GM19238 (cell line): ENCODE measurements at regions not wholly inside any gene's neighbourhood (a gene's known extent, or its start where the extent isn't known, plus 50 kb on each side); places are given as distances from the start of the nearest gene placed in this dataset.
A peak's percentile ranks its signal among the peaks of the same experiment; 100 is the strongest.
"Not testable (repeated sequence)": the region's sequence is repeated elsewhere in the genome, so short reads cannot be mapped to it uniquely, and the experiment has no call there.

Experiments
- DNase-seq: peaks from one replicate; pipeline ENCODE4 v3.0.0; 2011; ENCODE audit warnings: low spot score; ENCODE audit not compliant: insufficient read length

- no peak for DNase-seq
Observed at GRCh38 chr13:59279028-59279427, 884.7 kb downstream of the DIAPH3 start.

DNA sequence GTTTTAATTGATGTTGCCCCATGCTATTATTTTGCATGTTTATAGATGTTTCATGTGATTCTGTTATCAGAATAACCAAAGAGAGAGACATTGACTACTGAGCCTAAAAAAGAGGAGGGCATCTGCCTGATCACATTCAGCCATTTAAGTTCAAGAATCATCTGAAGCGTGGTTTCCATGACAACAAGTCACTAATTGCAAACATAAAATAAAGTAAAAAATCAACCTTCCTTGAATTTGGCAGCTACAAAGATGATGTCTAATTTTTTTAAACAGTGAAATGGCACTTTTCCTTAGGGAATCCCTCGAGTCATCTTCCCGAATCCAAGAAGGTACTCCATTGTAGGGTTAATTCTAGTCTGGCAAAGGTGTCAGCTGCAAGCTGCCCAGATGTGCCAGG is 884.2 kb downstream of the DIAPH3 start:
- DNase-seq: no peak

DNA sequence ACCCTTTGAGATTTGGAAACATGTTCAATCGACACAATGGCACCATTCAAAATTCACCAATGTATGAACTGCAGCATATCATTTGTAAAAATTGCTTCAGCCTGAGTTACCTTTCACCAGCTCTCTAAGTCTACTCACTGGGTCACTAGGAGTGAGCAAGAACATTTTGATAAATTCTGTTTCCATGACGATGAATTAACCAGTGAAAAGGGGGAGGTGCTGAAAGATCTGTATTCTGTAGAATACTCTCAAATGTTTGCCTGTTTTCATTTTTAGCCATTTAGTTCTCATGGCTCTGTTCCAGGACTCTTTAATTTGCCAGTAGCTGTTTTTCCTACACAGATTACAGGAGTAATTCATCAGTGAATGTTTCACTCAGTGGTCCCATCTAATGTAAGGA is 883.4 kb downstream of the DIAPH3 start:
- DNase-seq: no peak

GRCh38 chr13:59281453-59281852 is 882.3 kb downstream of the DIAPH3 start:
- DNase-seq: no peak

DNA sequence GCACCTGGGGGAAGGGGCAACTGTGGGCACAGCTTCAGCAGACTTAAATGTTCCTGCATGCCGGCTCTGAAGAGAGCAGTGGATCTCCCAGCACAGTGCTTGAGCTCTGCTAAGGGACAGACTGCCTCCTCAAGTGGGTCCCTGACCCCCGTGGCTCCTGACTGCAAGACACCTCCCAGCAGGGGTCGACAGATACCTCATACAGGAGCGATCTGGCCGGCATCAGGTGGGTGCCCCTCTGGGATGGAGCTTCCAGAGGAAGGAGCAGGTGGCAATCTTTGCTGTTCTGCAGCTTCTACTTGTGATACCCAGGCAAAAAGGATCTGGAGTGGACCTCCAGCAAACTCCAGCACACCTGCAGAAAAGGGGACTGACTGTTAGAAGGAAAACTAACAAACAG is 871.5 kb downstream of the DIAPH3 start:
- DNase-seq: not testable (repeated sequence)

GRCh38 chr13:59299584-59299983 is 864.1 kb downstream of the DIAPH3 start:
- DNase-seq: no peak

DNA sequence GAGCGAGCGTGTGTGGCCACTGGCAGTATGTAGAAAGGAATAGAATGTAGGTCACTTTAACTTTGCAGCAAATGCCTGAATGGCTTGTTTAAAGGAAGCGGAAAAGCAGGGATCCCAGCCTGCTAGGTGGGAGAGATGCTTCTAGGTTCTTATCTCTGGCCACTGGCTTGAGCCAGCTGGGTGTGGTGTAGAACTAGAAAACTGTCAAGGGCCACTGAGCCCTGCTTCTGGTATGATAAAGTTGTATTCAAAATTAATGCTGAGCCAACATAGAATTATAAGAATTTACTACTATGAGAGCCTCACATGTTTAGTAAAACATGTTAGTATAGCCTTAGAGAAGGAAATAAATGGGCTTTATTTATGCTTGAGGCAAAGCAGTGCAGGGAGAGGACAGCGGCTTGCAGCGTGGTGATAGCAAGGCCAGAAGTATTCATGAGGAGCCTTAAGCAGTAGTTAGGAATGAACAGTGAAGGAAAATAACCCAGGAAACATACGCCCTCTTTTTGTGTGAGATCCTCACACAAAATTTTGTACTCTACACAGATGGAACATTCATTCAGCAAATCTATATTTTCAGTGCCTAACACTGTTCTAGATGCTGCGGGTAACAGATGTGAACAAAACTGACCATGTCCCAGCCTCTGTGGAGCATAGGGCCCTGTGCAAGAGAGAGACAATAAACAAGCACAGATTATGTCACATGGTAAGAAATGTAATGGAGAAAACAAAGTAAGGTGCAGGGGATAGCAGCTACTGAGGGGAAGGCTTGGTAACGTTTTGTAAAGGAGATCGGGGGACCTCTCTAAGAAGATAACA is 863.2 kb downstream of the DIAPH3 start:
- DNase-seq: no peak

GRCh38 chr13:59301174-59301567 is 862.6 kb downstream of the DIAPH3 start:
- no peak for DNase-seq

DNA sequence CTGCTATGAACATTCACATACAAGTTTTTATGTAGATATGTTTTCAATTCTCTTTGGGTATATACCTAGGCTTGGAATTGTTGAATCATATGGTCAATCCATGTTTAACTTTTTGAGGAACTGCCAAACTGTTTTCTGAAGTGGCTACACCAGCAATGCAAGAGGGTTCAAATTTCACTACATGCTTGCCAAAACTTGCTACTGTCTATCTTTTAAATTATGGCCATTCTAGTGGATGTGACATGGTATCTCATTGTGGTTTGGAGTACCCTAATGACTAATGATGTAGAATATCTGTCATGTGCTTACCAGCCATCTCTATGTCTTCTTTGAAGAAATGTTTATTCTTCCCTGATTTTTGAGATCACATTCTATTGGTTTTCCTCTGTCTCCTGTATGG is 860.3 kb downstream of the DIAPH3 start:
- DNase-seq: no peak

DNA sequence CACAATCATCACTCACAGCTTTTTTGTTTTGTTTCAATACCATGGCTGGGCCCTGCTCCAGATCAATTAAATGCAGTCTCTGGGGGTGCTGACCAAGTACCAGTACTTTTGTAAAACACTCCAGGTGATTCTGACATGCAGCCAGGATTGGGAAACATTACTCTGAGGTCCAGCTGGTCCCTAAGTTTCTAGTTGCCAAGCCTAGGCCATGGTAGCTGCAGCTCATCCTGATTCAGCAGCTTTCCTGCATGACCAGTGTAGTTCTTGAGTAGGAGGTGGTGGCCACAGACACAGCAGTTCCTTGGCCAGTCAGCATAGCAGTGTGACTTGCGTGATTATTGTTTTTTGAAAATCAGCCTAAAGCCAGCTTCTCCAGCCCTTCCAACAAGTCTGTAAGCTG is 859.1 kb downstream of the DIAPH3 start:
- DNase-seq: no peak

- DNase-seq: no peak
Observed at GRCh38 chr13:59305896-59306295, 857.8 kb downstream of the DIAPH3 start.

- no peak for DNase-seq
Observed at GRCh38 chr13:59312776-59313175, 851.0 kb downstream of the DIAPH3 start.

- peak; percentile 2 for DNase-seq
Observed at GRCh38 chr13:59318320-59318930, 845.3 kb downstream of the DIAPH3 start.

- no peak for DNase-seq
Observed at GRCh38 chr13:59319276-59319675, 844.5 kb downstream of the DIAPH3 start.

- no peak for DNase-seq
Observed at GRCh38 chr13:59320021-59320420, 843.7 kb downstream of the DIAPH3 start.

DNA sequence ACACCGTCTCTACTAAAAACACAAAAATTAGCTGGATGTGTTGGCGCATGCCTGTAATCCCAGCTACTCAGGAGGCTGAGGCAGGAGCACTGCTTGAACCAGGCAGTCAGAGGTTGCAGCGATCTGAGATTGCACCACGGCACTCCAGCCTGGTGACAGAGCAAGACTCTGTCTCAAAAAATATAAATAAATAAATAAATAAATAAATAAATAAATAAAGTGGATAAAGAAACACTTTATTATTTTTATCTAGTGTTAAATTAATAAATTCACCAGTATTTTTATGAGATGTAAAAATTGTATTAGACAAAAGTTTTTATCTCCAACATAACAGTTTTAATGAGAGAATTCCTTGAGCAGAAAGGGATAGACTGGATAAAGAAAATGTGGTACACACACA is 839.3 kb downstream of the DIAPH3 start:
- not testable (repeated sequence) for DNase-seq

- DNase-seq: no peak
Observed at GRCh38 chr13:59326717-59327116, 837.0 kb downstream of the DIAPH3 start.

- DNase-seq: no peak
Observed at GRCh38 chr13:59330764-59331163, 833.0 kb downstream of the DIAPH3 start.

DNA sequence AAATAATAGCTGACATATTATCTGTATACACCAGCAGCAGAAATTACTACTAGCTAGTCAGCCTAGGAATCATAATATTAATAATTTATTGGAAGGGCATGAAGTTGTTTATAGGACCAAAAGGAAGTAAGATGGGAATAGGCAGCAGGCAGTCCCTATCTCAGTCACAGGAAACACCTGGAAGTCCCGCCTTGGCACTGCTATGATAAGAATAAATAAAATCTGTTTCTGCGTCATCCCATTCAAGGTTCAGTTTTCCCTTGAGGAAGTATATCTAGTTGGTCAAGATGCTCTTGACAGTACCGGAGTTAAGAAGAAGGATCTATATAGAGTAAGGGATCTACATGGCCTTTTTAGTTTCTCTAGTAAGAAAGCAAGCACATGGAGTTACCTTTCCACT is 830.8 kb downstream of the DIAPH3 start:
- no peak for DNase-seq

- no peak for DNase-seq
Observed at GRCh38 chr13:59337070-59337469, 826.7 kb downstream of the DIAPH3 start.

- no peak for DNase-seq
Observed at GRCh38 chr13:59340151-59340550, 823.6 kb downstream of the DIAPH3 start.

DNA sequence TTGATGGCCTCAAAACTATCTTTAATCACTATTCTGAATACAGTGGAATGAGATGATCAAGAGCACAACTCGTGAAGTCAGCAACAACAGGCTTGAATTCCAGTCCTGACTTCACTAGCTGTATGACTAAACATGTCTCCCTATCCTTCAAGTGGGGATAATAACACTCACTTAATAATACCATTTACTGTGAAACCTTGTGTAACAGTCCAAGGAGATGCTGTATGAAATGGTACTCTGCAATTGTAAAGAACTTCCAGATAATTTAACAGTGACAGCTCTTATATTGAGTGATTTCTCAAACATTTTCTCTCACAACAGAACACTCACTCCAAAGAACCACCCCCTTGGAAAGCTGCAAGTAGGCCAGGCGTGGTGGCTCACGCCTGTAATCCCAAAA is 823.1 kb downstream of the DIAPH3 start:
- DNase-seq: no peak

DNA sequence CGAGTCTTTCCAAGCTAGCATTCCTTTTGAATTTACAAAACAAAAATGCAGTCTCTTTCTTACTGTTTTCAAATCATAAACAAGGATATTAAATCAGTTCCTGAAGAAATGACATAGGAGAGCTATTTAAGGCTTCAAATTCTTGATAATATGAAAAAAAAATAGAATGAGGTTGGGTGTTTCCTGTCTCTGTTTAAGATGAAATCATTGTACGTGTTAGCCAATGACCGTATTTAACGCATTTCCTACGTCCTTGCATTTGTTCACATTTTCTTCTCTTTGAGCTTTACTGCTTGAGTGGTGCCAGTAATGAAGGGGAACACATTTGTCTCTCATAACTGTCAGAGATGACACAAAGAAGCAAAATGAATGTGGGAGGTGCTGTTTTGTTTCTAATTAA is 821.3 kb downstream of the DIAPH3 start:
- no peak for DNase-seq
